ENCODE measurements at regions not wholly inside any gene's neighbourhood (a gene's known extent, or its start where the extent isn't known, plus 50 kb on each side); places are given as distances from the start of the nearest gene placed in this dataset.
"Not testable (repeated sequence)": the region's sequence is repeated elsewhere in the genome, so short reads cannot be mapped to it uniquely, and the experiment has no call there.

- no peak for DNase-seq (ENCODE audit: low read depth)
These were observed 562.8 kb upstream of the SALL3 start for GRCh38 chr18:78416853-78417252.

- DNase-seq (ENCODE audit: low read depth), result no peak
These were observed 561.2 kb upstream of the SALL3 start for GRCh38 chr18:78418379-78418778.

GRCh38 chr18:78419171-78419570 lies 560.4 kb upstream of the SALL3 start:
- DNase-seq (ENCODE audit: low read depth), result no peak

GRCh38 chr18:78420116-78420515 lies 559.5 kb upstream of the SALL3 start:
- no peak for DNase-seq (ENCODE audit: low read depth)

GRCh38 chr18:78421392-78421791 lies 558.2 kb upstream of the SALL3 start:
- no peak for DNase-seq (ENCODE audit: low read depth)

- no peak for DNase-seq (ENCODE audit: low read depth)
These were observed 557.3 kb upstream of the SALL3 start for GRCh38 chr18:78422336-78422735.

- DNase-seq (ENCODE audit: low read depth), result no peak
These were observed 555.8 kb upstream of the SALL3 start for GRCh38 chr18:78423811-78424210.

GRCh38 chr18:78424403-78425018 lies 555.1 kb upstream of the SALL3 start:
- no peak for DNase-seq (ENCODE audit: low read depth)

GRCh38 chr18:78425019-78425412 lies 554.6 kb upstream of the SALL3 start:
- DNase-seq (ENCODE audit: low read depth), result no peak

- DNase-seq (ENCODE audit: low read depth), result no peak
These were observed 552.5 kb upstream of the SALL3 start for GRCh38 chr18:78427081-78427480.

- DNase-seq (ENCODE audit: low read depth), result no peak
These were observed 550.2 kb upstream of the SALL3 start for GRCh38 chr18:78429127-78430108.

- DNase-seq (ENCODE audit: low read depth), result no peak
These were observed 549.4 kb upstream of the SALL3 start for GRCh38 chr18:78430131-78430758.

GRCh38 chr18:78431606-78432005 lies 548.0 kb upstream of the SALL3 start:
- DNase-seq (ENCODE audit: low read depth), result no peak

GRCh38 chr18:78433562-78433961 lies 546.1 kb upstream of the SALL3 start:
- DNase-seq (ENCODE audit: low read depth), result no peak

- no peak for DNase-seq (ENCODE audit: low read depth)
These were observed 543.5 kb upstream of the SALL3 start for GRCh38 chr18:78436110-78436509.

GRCh38 chr18:78438235-78438634 lies 541.4 kb upstream of the SALL3 start:
- DNase-seq (ENCODE audit: low read depth), result not testable (repeated sequence)

- no peak for DNase-seq (ENCODE audit: low read depth)
These were observed 533.7 kb upstream of the SALL3 start for GRCh38 chr18:78445880-78446279.

- no peak for DNase-seq (ENCODE audit: low read depth)
These were observed 532.4 kb upstream of the SALL3 start for GRCh38 chr18:78447211-78447610.

GRCh38 chr18:78448106-78448505 lies 531.5 kb upstream of the SALL3 start:
- no peak for DNase-seq (ENCODE audit: low read depth)

GRCh38 chr18:78448591-78448990 lies 531.0 kb upstream of the SALL3 start:
- no peak for DNase-seq (ENCODE audit: low read depth)

- DNase-seq (ENCODE audit: low read depth), result no peak
These were observed 525.4 kb upstream of the SALL3 start for GRCh38 chr18:78454221-78454620.

- DNase-seq (ENCODE audit: low read depth), result no peak
These were observed 524.2 kb upstream of the SALL3 start for GRCh38 chr18:78455386-78455785.

- no peak for DNase-seq (ENCODE audit: low read depth)
These were observed 522.6 kb upstream of the SALL3 start for GRCh38 chr18:78457011-78457410.
